ENCODE measurements at regions not wholly inside any gene's neighbourhood (a gene's known extent, or its start where the extent isn't known, plus 50 kb on each side); places are given as distances from the start of the nearest gene placed in this dataset.
"Not testable (repeated sequence)": the region's sequence is repeated elsewhere in the genome, so short reads cannot be mapped to it uniquely, and the experiment has no call there.

GRCh38 chr7:131816391-131817007 lies 260.1 kb upstream of the PODXL start:
- TF ChIP-seq POLR2AphosphoS5 (IDR thresholded peaks at IDR 0.05) (no peak), EP300 (IDR thresholded peaks at IDR 0.05) (no peak), CTCF (IDR thresholded peaks at IDR 0.05) (no peak), POLR2A (IDR thresholded peaks at IDR 0.05) (no peak)
- WGBS = 61% methylated on average over 6 of the region's 6 CpGs

GRCh38 chr7:131808736-131809135 lies 252.3 kb upstream of the PODXL start:
- no peaks in the 10 kb centered on the region for H3K36me3 ChIP-seq
- no peak for DNase-seq (ENCODE audit: low spot score in 2 of 2)
- 85% methylated on average over 2 of the region's 2 CpGs for WGBS
- no peak overlapping the region for H3K4me3 ChIP-seq
- TF ChIP-seq CTCF (IDR thresholded peaks at IDR 0.05) (no peak), POLR2AphosphoS5 (IDR thresholded peaks at IDR 0.05) (no peak), EP300 (IDR thresholded peaks at IDR 0.05) (no peak), POLR2A (IDR thresholded peaks at IDR 0.05) (no peak)
- peaks cover 6% of the 10 kb centered on the region for H3K27me3 ChIP-seq
- no peaks in the 10 kb centered on the region for H3K9me3 ChIP-seq
- H3K27ac ChIP-seq = no peak overlapping the region
- H3K4me1 ChIP-seq = no peaks in the 10 kb centered on the region

More at GRCh38 chr7:131816391-131817007, 260.1 kb upstream of the PODXL start:
- DNase-seq (ENCODE audit: low spot score in 2 of 2) = no peak
- H3K9me3 ChIP-seq = no peaks in the 10 kb centered on the region
- H3K27me3 ChIP-seq = peaks cover 5% of the 10 kb centered on the region
- H3K4me3 ChIP-seq = no peak overlapping the region
- no peak overlapping the region for H3K27ac ChIP-seq
- no peaks in the 10 kb centered on the region for H3K4me1 ChIP-seq
- H3K36me3 ChIP-seq = no peaks in the 10 kb centered on the region

GRCh38 chr7:131808156-131808555 lies 251.7 kb upstream of the PODXL start:
- 82% methylated on average over 8 of the region's 8 CpGs for WGBS
- not testable (repeated sequence) for H3K36me3 ChIP-seq; DNase-seq (ENCODE audit: low spot score in 2 of 2); H3K4me1 ChIP-seq; H3K9me3 ChIP-seq; H3K27ac ChIP-seq; H3K4me3 ChIP-seq; H3K27me3 ChIP-seq

- 58% methylated on average over 7 of the region's 7 CpGs for WGBS
Observed at GRCh38 chr7:131803816-131804215, 247.4 kb upstream of the PODXL start.

GRCh38 chr7:131802195-131802864 lies 245.9 kb upstream of the PODXL start:
- Histone ChIP-seq H3K27ac (no peak overlapping the region), H3K4me3 (no peak overlapping the region), H3K9me3 (no peaks in the 10 kb centered on the region), H3K27me3 (no peaks in the 10 kb centered on the region), H3K4me1 (no peaks in the 10 kb centered on the region), H3K36me3 (no peaks in the 10 kb centered on the region)
- DNase-seq (ENCODE audit: low spot score in 2 of 2) = no peak
- WGBS = 83% methylated on average over 9 of the region's 9 CpGs
- no peak for TF ChIP-seq POLR2AphosphoS5 (IDR thresholded peaks at IDR 0.05)
- TF ChIP-seq POLR2A (IDR thresholded peaks at IDR 0.05) = no peak
- no peak for TF ChIP-seq EP300 (IDR thresholded peaks at IDR 0.05)
- no peak for TF ChIP-seq CTCF (IDR thresholded peaks at IDR 0.05)

More at GRCh38 chr7:131803816-131804215, 247.4 kb upstream of the PODXL start:
- DNase-seq (ENCODE audit: low spot score in 2 of 2) = no peak
- no peaks in the 10 kb centered on the region for H3K4me1 ChIP-seq
- no peak overlapping the region for H3K27ac ChIP-seq
- H3K36me3 ChIP-seq = no peaks in the 10 kb centered on the region
- H3K27me3 ChIP-seq = peaks cover 3% of the 10 kb centered on the region
- TF ChIP-seq POLR2AphosphoS5 (IDR thresholded peaks at IDR 0.05) (no peak), EP300 (IDR thresholded peaks at IDR 0.05) (no peak), POLR2A (IDR thresholded peaks at IDR 0.05) (no peak), CTCF (IDR thresholded peaks at IDR 0.05) (no peak)
- no peaks in the 10 kb centered on the region for H3K9me3 ChIP-seq
- no peak overlapping the region for H3K4me3 ChIP-seq
